Mucosa of rectum (tissue), 2 donors: ENCODE measurements at regions not wholly inside any gene's neighbourhood (a gene's known extent, or its start where the extent isn't known, plus 50 kb on each side); places are given as distances from the start of the nearest gene placed in this dataset.

Experiments used
- H3K27ac ChIP-seq, 2 donors: one replicate each; pipeline ENCODE4 v1.7.0; 2013; ENCODE audit warnings: inconsistent platforms in 2 of 2, low read depth in 2 of 2, low read length in 2 of 2
- H3K27me3 ChIP-seq, 2 donors: one replicate each; pipeline ENCODE4 v1.7.0; 2013; ENCODE audit warnings: low read length in 2 of 2; ENCODE audit not compliant: control insufficient read depth in 2 of 2, insufficient read depth in 2 of 2
- H3K36me3 ChIP-seq, 2 donors: one replicate each; pipeline ENCODE4 v1.7.0; 2013; ENCODE audit warnings: low read length in 2 of 2; ENCODE audit not compliant: control insufficient read depth in 2 of 2, insufficient read depth in 2 of 2
- H3K4me1 ChIP-seq, 2 donors: one replicate each; pipeline ENCODE4 v1.7.0; 2013; ENCODE audit warnings: low read length in 2 of 2, mild to moderate bottlenecking in 1 of 2; ENCODE audit not compliant: control insufficient read depth in 2 of 2, insufficient read depth in 2 of 2
- H3K4me3 ChIP-seq, 2 donors: one replicate each; pipeline ENCODE4 v1.7.0; 2013; ENCODE audit warnings: low read length in 2 of 2
- H3K9ac ChIP-seq, 2 donors: one replicate each; pipeline ENCODE4 v1.7.0; 2013; ENCODE audit warnings: low read length in 2 of 2, low read depth in 1 of 2, mild to moderate bottlenecking in 1 of 2
- H3K9me3 ChIP-seq, 2 donors: one replicate each; pipeline ENCODE4 v1.7.0; 2013; ENCODE audit warnings: low read length in 2 of 2; ENCODE audit not compliant: control insufficient read depth in 2 of 2
- donor health status: healthy.
- donor health status: Normal muscosa, but diverticular disease.

- H3K9ac ChIP-seq: peak overlapping the region in 1 of 2 donors; percentile 16
- peak overlapping the region; percentile 23 to 44 for H3K4me3 ChIP-seq
These were observed 1003.9 kb upstream of the NR2F2 start for GRCh38 chr15:95326431-95327182.

GRCh38 chr15:95327183-95327525 is 1003.3 kb upstream of the NR2F2 start:
- no peaks in the 10 kb centered on the region for H3K27me3 ChIP-seq
- no peaks in the 10 kb centered on the region for H3K4me1 ChIP-seq
- no peak overlapping the region for H3K9ac ChIP-seq
- peak overlapping the region in 1 of 2 donors; percentile 50 for H3K27ac ChIP-seq
- H3K36me3 ChIP-seq: no peaks in the 10 kb centered on the region
- peak overlapping the region; percentile 23 to 44 for H3K4me3 ChIP-seq
- peaks cover 0 to 2% of the 10 kb centered on the region in 2 donors for H3K9me3 ChIP-seq

More at GRCh38 chr15:95326431-95327182, 1003.9 kb upstream of the NR2F2 start:
- Histone ChIP-seq H3K9me3 (peaks cover 0 to 2% of the 10 kb centered on the region in 2 donors), H3K36me3 (no peaks in the 10 kb centered on the region), H3K27ac (peak overlapping the region; percentile 21 to 50), H3K27me3 (no peaks in the 10 kb centered on the region), H3K4me1 (no peaks in the 10 kb centered on the region)

GRCh38 chr15:95327661-95328060 is 1002.8 kb upstream of the NR2F2 start:
- Histone ChIP-seq H3K4me1 (no peaks in the 10 kb centered on the region), H3K27ac (no peak overlapping the region), H3K9ac (no peak overlapping the region), H3K4me3 (no peak overlapping the region), H3K36me3 (no peaks in the 10 kb centered on the region), H3K9me3 (peaks cover 0 to 2% of the 10 kb centered on the region in 2 donors), H3K27me3 (no peaks in the 10 kb centered on the region)

- Histone ChIP-seq H3K27me3 (no peaks in the 10 kb centered on the region), H3K4me1 (no peaks in the 10 kb centered on the region), H3K27ac (no peak overlapping the region), H3K4me3 (no peak overlapping the region), H3K36me3 (no peaks in the 10 kb centered on the region), H3K9me3 (peaks cover 0 to 2% of the 10 kb centered on the region in 2 donors), H3K9ac (no peak overlapping the region)
These were observed 1001.9 kb upstream of the NR2F2 start for GRCh38 chr15:95328559-95328958.

- H3K9ac ChIP-seq: no peak overlapping the region
- no peak overlapping the region for H3K27ac ChIP-seq
- no peaks in the 10 kb centered on the region for H3K27me3 ChIP-seq
- peaks cover 0 to 2% of the 10 kb centered on the region in 2 donors for H3K9me3 ChIP-seq
- H3K4me3 ChIP-seq: no peak overlapping the region
- H3K4me1 ChIP-seq: no peaks in the 10 kb centered on the region
- H3K36me3 ChIP-seq: no peaks in the 10 kb centered on the region
These were observed 1001.1 kb upstream of the NR2F2 start for GRCh38 chr15:95329362-95329761.

- H3K9me3 ChIP-seq: peaks cover 0 to 10% of the 10 kb centered on the region in 2 donors
- H3K36me3 ChIP-seq: no peaks in the 10 kb centered on the region
- no peaks in the 10 kb centered on the region for H3K27me3 ChIP-seq
- no peak overlapping the region for H3K27ac ChIP-seq
- no peak overlapping the region for H3K9ac ChIP-seq
- no peak overlapping the region for H3K4me3 ChIP-seq
- no peaks in the 10 kb centered on the region for H3K4me1 ChIP-seq
These were observed 988.8 kb upstream of the NR2F2 start for GRCh38 chr15:95341686-95342085.

- H3K9me3 ChIP-seq: peaks cover 0 to 8% of the 10 kb centered on the region in 2 donors
- no peaks in the 10 kb centered on the region for H3K36me3 ChIP-seq
- H3K4me1 ChIP-seq: no peaks in the 10 kb centered on the region
- no peaks in the 10 kb centered on the region for H3K27me3 ChIP-seq
- H3K9ac ChIP-seq: no peak overlapping the region
- no peak overlapping the region for H3K4me3 ChIP-seq
- no peak overlapping the region for H3K27ac ChIP-seq
These were observed 984.6 kb upstream of the NR2F2 start for GRCh38 chr15:95345867-95346266.

- Histone ChIP-seq H3K4me3 (no peak overlapping the region), H3K36me3 (no peaks in the 10 kb centered on the region), H3K27me3 (no peaks in the 10 kb centered on the region), H3K9me3 (peaks cover 0 to 6% of the 10 kb centered on the region in 2 donors), H3K27ac (no peak overlapping the region), H3K9ac (no peak overlapping the region), H3K4me1 (no peaks in the 10 kb centered on the region)
These were observed 983.6 kb upstream of the NR2F2 start for GRCh38 chr15:95346721-95347475.

GRCh38 chr15:95347837-95348236 is 982.7 kb upstream of the NR2F2 start:
- H3K27me3 ChIP-seq: no peaks in the 10 kb centered on the region
- no peak overlapping the region for H3K27ac ChIP-seq
- H3K4me1 ChIP-seq: no peaks in the 10 kb centered on the region
- no peaks in the 10 kb centered on the region for H3K36me3 ChIP-seq
- H3K4me3 ChIP-seq: no peak overlapping the region
- peaks cover 0 to 5% of the 10 kb centered on the region in 2 donors for H3K9me3 ChIP-seq
- H3K9ac ChIP-seq: no peak overlapping the region

- Histone ChIP-seq H3K36me3 (no peaks in the 10 kb centered on the region), H3K9me3 (peaks cover 0 to 2% of the 10 kb centered on the region in 2 donors)
These were observed 979.6 kb upstream of the NR2F2 start for GRCh38 chr15:95350908-95351307.

More at GRCh38 chr15:95350908-95351307, 979.6 kb upstream of the NR2F2 start:
- Histone ChIP-seq H3K27ac (no peak overlapping the region), H3K9ac (no peak overlapping the region), H3K4me3 (no peak overlapping the region), H3K4me1 (no peaks in the 10 kb centered on the region), H3K27me3 (no peaks in the 10 kb centered on the region)
